Gastroesophageal sphincter (tissue), 3 donors: ENCODE measurements at regions not wholly inside any gene's neighbourhood (a gene's known extent, or its start where the extent isn't known, plus 50 kb on each side); places are given as distances from the start of the nearest gene placed in this dataset.

ENCODE experiments used
- EP300 ChIP-seq: sonication (generic); formaldehyde crosslinking; IDR thresholded peaks from one replicate; pipeline ENCODE4 v1.6.1; 2017; ENCODE audit warnings: antibody characterized with exemption, mild to moderate bottlenecking
- POLR2A ChIP-seq, 2 donors: fragments of 450-650 bp; IDR thresholded peaks; one replicate each; pipeline ENCODE4 v1.6.1; 2017; ENCODE audit warnings: antibody characterized with exemption in 2 of 2, mild to moderate bottlenecking in 2 of 2, moderate library complexity in 1 of 2
- POLR2AphosphoS5 ChIP-seq: sonication (generic); formaldehyde crosslinking; IDR thresholded peaks from one replicate; pipeline ENCODE4 v1.6.1; 2017; ENCODE audit warnings: antibody characterized with exemption
- TF ChIP-seq, protein P1 (sequence below), 4 experiments: fragments of 200-600 bp in 2 of 4; fragments of 450-650 bp in 2 of 4; sonication (generic) in 1 of 4; IDR thresholded peaks; one replicate each; pipeline ENCODE4 v1.5.1; 2017 to 2019; ENCODE audit warnings: antibody characterized with exemption in 4 of 4, mild to moderate bottlenecking in 2 of 4, moderate library complexity in 2 of 4

DNA sequence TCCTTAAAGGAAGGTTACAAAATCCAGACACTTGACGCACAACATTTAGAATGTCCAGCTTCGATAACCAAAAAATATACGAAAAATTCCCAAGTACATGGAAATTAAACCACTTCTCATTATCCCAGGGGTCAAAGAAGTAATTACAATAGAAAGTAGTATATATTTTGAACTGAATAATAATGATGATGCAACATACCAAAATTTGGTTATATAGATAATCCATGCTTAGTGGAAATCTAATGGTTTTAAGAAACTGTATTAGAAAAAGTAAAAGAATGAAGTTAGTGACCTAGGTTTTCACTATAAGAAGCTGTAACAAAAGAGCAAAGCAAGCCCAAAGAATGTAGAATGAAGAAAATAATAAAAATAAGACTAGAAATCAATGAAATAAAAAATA lies 204.0 kb upstream of the PUM3 start:
- TF ChIP-seq POLR2AphosphoS5: no peak
- TF ChIP-seq, protein P1, sequence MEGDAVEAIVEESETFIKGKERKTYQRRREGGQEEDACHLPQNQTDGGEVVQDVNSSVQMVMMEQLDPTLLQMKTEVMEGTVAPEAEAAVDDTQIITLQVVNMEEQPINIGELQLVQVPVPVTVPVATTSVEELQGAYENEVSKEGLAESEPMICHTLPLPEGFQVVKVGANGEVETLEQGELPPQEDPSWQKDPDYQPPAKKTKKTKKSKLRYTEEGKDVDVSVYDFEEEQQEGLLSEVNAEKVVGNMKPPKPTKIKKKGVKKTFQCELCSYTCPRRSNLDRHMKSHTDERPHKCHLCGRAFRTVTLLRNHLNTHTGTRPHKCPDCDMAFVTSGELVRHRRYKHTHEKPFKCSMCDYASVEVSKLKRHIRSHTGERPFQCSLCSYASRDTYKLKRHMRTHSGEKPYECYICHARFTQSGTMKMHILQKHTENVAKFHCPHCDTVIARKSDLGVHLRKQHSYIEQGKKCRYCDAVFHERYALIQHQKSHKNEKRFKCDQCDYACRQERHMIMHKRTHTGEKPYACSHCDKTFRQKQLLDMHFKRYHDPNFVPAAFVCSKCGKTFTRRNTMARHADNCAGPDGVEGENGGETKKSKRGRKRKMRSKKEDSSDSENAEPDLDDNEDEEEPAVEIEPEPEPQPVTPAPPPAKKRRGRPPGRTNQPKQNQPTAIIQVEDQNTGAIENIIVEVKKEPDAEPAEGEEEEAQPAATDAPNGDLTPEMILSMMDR (IDR thresholded peaks at IDR 0.05): no peak
- no peak for TF ChIP-seq EP300
- no peak for TF ChIP-seq POLR2A (IDR thresholded peaks at IDR 0.05)
